ENCODE measurements at regions not wholly inside any gene's neighbourhood (a gene's known extent, or its start where the extent isn't known, plus 50 kb on each side); places are given as distances from the start of the nearest gene placed in this dataset.

DNA sequence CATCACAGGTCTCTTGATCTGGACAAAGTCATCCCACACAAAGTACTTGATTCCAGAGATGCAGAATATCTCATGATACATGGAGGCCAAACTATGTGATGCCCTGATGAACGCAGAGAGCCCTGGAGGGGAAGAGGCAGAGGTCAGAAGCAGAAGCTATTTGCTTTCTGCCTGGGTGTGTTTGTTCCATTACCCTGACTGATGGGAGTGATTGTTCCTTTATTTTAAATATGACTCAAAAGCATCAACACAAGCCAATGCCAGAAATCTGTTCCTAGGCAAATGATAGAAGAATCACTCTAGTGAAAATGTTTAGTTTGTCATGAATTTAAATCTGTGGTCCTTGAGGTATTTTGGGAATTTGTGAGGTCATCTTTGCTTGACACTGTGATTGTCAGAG lies 54.7 kb upstream of the GGTLC1 start:
- TF ChIP-seq GATA2 (IDR thresholded peaks at IDR 0.05; ENCODE audit: low read depth, low read length), result no peak
- no peak for TF ChIP-seq GATA3 (IDR thresholded peaks at IDR 0.05; ENCODE audit: low read depth, low read length)

Measured in SH-SY5Y (cell line).